Type B pancreatic cell (in vitro differentiated cells): ENCODE measurements at regions not wholly inside any gene's neighbourhood (a gene's known extent, or its start where the extent isn't known, plus 50 kb on each side); places are given as distances from the start of the nearest gene placed in this dataset.

Experiments used
- DNase-seq: peaks from one replicate; pipeline ENCODE4 v3.0.0; 2021; ENCODE audit warnings: mixed read lengths; ENCODE audit not compliant: unreplicated experiment; ENCODE audit errors: extremely low spot score
- H3K27ac Mint-ChIP-seq: 2 replicates; pipeline ENCODE4 v1.8.0; 2021; ENCODE audit warnings: mild to moderate bottlenecking, mixed read lengths
- H3K27me3 Mint-ChIP-seq: 2 replicates; pipeline ENCODE4 v1.8.0; 2021; ENCODE audit warnings: mixed read lengths
- H3K36me3 Mint-ChIP-seq: 2 replicates; pipeline ENCODE4 v1.8.0; 2021; ENCODE audit warnings: mixed read lengths
- H3K4me1 Mint-ChIP-seq: one replicate; pipeline ENCODE4 v1.8.0; 2021; ENCODE audit warnings: mixed read lengths; ENCODE audit not compliant: unreplicated experiment
- H3K4me3 Mint-ChIP-seq: 2 replicates; pipeline ENCODE4 v1.8.0; 2021; ENCODE audit warnings: mild to moderate bottlenecking, mixed read lengths
- H3K9me3 Mint-ChIP-seq: 2 replicates; pipeline ENCODE4 v1.8.0; 2021; ENCODE audit warnings: mixed read lengths
- CTCF ChIP-seq: fragments of 200-600 bp; sonication (generic); conservative IDR thresholded peaks from 2 replicates; pipeline ENCODE4 v1.5.0; 2021; ENCODE audit warnings: antibody characterized with exemption, mild to moderate bottlenecking

GRCh38 chr18:78510636-78511035 lies 469.0 kb upstream of the SALL3 start:
- peaks cover 19% of the 10 kb centered on the region for H3K27me3 Mint-ChIP-seq
- H3K9me3 Mint-ChIP-seq, result no peaks in the 10 kb centered on the region
- DNase-seq, result peak; percentile 37
- H3K27ac Mint-ChIP-seq, result no peak overlapping the region
- H3K36me3 Mint-ChIP-seq, result no peaks in the 10 kb centered on the region
- H3K4me3 Mint-ChIP-seq, result no peak overlapping the region
- H3K4me1 Mint-ChIP-seq, result peaks cover 14% of the 10 kb centered on the region
- no peak for TF ChIP-seq CTCF

DNA sequence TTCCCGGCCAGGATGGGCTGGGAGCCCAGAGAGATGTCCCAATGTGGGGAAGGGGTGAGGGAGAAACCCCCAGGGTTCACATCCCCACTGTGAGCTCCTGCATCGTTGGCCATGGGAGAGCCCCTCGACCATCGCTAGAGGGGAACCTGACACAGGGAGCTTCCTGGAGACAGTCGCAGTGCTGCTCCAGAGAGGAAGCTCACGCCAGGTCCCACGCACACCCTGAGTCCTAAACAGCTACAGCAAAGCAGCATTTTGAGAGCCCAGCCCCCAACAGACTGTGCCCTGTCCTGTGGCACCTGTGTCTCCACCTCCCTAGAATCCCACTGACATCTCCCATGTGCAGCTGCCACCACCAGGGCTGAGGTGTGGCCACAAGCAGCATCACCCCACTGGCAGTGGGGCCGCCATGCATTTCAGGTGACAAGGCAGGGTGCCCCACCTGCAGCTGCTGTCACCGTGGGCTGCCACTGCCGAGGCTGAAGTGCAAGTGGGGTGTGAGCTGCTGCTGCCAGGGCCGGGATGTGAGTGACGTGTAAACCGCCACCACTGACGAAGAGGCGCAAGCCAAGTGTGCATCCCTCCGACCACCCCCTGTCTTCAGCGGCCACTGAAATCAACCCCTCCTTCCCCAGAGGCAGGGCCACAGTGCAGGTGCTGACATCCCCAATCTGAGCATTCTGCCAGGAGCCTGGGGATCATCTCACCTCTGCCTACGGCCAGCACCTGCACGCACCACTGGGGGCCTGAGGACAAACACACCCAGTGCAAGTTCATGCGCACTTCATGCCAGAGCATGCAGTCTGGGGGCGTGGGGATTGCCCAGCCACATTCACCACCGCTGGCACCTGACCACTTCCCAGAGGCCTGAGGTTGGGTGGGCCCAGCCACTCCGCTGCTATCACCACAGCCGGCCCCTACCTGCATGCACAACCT lies 467.7 kb upstream of the SALL3 start:
- TF ChIP-seq CTCF, result no peak
- no peaks in the 10 kb centered on the region for H3K9me3 Mint-ChIP-seq
- H3K36me3 Mint-ChIP-seq, result no peaks in the 10 kb centered on the region
- peak; percentile 55 for DNase-seq
- peaks cover 8% of the 10 kb centered on the region for H3K27me3 Mint-ChIP-seq
- H3K4me1 Mint-ChIP-seq, result peaks cover 6% of the 10 kb centered on the region
- no peak overlapping the region for H3K27ac Mint-ChIP-seq
- H3K4me3 Mint-ChIP-seq, result no peak overlapping the region

DNA sequence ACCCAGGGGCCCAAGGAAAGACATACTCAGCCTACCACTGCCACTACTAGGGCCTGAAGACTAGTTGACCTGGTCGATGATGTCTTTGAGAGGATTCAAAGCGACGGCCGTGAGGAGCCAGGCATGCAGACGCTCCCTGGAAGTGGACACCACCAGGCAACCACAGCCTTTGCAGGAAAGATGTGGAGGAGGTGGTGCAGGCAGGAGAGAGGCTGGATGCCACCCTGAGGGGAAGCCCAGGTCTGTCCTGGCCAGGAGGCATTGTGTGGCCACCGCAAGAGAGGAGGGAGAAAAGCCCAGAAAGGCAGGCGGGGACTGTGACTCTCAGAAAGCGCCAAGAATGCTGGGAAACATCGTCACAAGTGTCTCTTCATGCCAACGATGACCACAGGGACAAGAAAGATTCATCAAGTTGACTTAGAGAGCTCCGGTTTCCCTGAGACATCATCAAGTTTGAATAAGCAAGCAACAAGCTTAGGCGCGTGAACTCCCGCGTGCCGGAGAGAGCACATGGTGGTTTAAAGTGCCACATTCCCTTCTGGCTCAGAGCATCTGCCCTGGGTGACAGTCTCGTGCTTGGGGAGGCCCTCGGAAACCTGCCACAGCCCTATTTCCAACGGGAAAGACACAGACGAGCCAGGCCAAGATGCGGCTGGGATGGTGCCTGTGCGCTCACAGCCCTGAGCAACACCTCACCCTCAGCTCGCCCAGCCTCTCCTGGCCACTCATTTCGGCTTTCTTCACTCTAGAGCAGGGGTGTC lies 464.5 kb upstream of the SALL3 start:
- peaks cover 5% of the 10 kb centered on the region for H3K4me1 Mint-ChIP-seq

DNA sequence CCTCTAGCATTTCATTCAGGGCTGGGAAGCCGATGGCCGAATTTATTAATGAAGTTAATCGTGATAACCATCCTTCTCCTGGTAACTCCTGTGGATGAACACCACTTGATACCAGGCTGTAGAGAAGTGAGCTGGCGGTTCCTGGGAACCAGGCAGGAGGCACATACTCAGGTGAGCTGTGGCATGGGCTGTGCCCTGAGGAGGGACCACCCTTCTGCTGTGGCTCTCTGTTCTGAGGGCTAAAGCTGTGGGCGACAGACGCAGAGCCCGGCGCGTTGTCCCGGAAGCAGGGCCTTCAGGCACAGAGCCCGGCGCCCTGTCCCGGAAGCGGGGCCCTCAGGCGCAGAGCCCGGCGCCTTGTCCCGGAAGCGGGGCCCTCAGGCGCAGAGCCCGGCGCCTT lies 462.3 kb upstream of the SALL3 start:
- Mint-ChIP-seq H3K4me3 (no peak overlapping the region), H3K9me3 (no peaks in the 10 kb centered on the region), H3K4me1 (peaks cover 5% of the 10 kb centered on the region), H3K27ac (no peak overlapping the region), H3K27me3 (no peaks in the 10 kb centered on the region), H3K36me3 (no peaks in the 10 kb centered on the region)
- TF ChIP-seq CTCF, result no peak
- DNase-seq, result no peak

More for the DNA sequence above, 464.5 kb upstream of the SALL3 start:
- no peaks in the 10 kb centered on the region for H3K27me3 Mint-ChIP-seq
- TF ChIP-seq CTCF, result no peak
- H3K36me3 Mint-ChIP-seq, result no peaks in the 10 kb centered on the region
- H3K27ac Mint-ChIP-seq, result no peak overlapping the region
- H3K9me3 Mint-ChIP-seq, result no peaks in the 10 kb centered on the region
- no peak overlapping the region for H3K4me3 Mint-ChIP-seq
- no peak for DNase-seq

GRCh38 chr18:78517973-78518372 lies 461.6 kb upstream of the SALL3 start:
- DNase-seq, result no peak
- Mint-ChIP-seq H3K27ac (no peak overlapping the region), H3K9me3 (no peaks in the 10 kb centered on the region), H3K27me3 (no peaks in the 10 kb centered on the region), H3K4me3 (no peak overlapping the region), H3K4me1 (peaks cover 5% of the 10 kb centered on the region), H3K36me3 (no peaks in the 10 kb centered on the region)
- no peak for TF ChIP-seq CTCF
